Mesothelial cell of epicardium (in vitro differentiated cells): ENCODE measurements at regions not wholly inside any gene's neighbourhood (a gene's known extent, or its start where the extent isn't known, plus 50 kb on each side); places are given as distances from the start of the nearest gene placed in this dataset.

Experiments
- DNase-seq, 2 experiments: peaks; one replicate each; pipeline ENCODE4 v3.0.0; 2021; ENCODE audit warnings: low spot score in 2 of 2; ENCODE audit not compliant: unreplicated experiment in 2 of 2
- H3K27ac Mint-ChIP-seq: 2 replicates; pipeline ENCODE4 v1.8.0; 2021; ENCODE audit warnings: mixed read lengths
- H3K27me3 Mint-ChIP-seq: 2 replicates; pipeline ENCODE4 v1.8.0; 2021; ENCODE audit warnings: low read depth, mixed read lengths
- H3K36me3 Mint-ChIP-seq: 2 replicates; pipeline ENCODE4 v1.8.0; 2021; ENCODE audit warnings: mixed read lengths
- H3K4me1 Mint-ChIP-seq: 2 replicates; pipeline ENCODE4 v1.8.0; 2021; ENCODE audit warnings: mixed read lengths
- H3K4me3 Mint-ChIP-seq: 2 replicates; pipeline ENCODE4 v1.8.0; 2021; ENCODE audit warnings: mild to moderate bottlenecking, moderate library complexity, mixed read lengths
- H3K9me3 Mint-ChIP-seq: 2 replicates; pipeline ENCODE4 v1.8.0; 2021; ENCODE audit warnings: mixed read lengths
- CTCF ChIP-seq: fragments of 200-600 bp; sonication (generic); IDR thresholded peaks from one replicate; pipeline ENCODE4 v1.5.0; 2021; ENCODE audit warnings: antibody characterized with exemption; ENCODE audit not compliant: unreplicated experiment

GRCh38 chr7:41465571-41465970, 237.3 kb downstream of the INHBA start:
- Mint-ChIP-seq H3K27ac (no peak overlapping the region), H3K4me1 (peaks cover 2% of the 10 kb centered on the region), H3K4me3 (no peak overlapping the region), H3K27me3 (no peaks in the 10 kb centered on the region), H3K36me3 (no peaks in the 10 kb centered on the region), H3K9me3 (no peaks in the 10 kb centered on the region)
- no peak for TF ChIP-seq CTCF
- no peak for DNase-seq

- Mint-ChIP-seq H3K27me3 (no peaks in the 10 kb centered on the region), H3K4me1 (peaks cover 2% of the 10 kb centered on the region), H3K9me3 (no peaks in the 10 kb centered on the region), H3K27ac (no peak overlapping the region), H3K4me3 (no peak overlapping the region), H3K36me3 (no peaks in the 10 kb centered on the region)
- TF ChIP-seq CTCF = no peak
- DNase-seq = no peak
Measured at GRCh38 chr7:41463770-41464470, 239.0 kb downstream of the INHBA start.

GRCh38 chr7:41459623-41460261, 243.1 kb downstream of the INHBA start:
- no peaks in the 10 kb centered on the region for H3K36me3 Mint-ChIP-seq
- no peak for DNase-seq
- H3K4me3 Mint-ChIP-seq = no peak overlapping the region
- no peaks in the 10 kb centered on the region for H3K4me1 Mint-ChIP-seq
- H3K27me3 Mint-ChIP-seq = no peaks in the 10 kb centered on the region
- TF ChIP-seq CTCF = no peak
- no peak overlapping the region for H3K27ac Mint-ChIP-seq
- peaks cover 8% of the 10 kb centered on the region for H3K9me3 Mint-ChIP-seq

GRCh38 chr7:41459183-41459582, 243.7 kb downstream of the INHBA start:
- peaks cover 8% of the 10 kb centered on the region for H3K9me3 Mint-ChIP-seq
- H3K36me3 Mint-ChIP-seq = no peaks in the 10 kb centered on the region
- H3K27me3 Mint-ChIP-seq = no peaks in the 10 kb centered on the region
- DNase-seq = no peak
- H3K4me1 Mint-ChIP-seq = no peaks in the 10 kb centered on the region
- H3K27ac Mint-ChIP-seq = no peak overlapping the region
- no peak for TF ChIP-seq CTCF
- H3K4me3 Mint-ChIP-seq = no peak overlapping the region

DNA sequence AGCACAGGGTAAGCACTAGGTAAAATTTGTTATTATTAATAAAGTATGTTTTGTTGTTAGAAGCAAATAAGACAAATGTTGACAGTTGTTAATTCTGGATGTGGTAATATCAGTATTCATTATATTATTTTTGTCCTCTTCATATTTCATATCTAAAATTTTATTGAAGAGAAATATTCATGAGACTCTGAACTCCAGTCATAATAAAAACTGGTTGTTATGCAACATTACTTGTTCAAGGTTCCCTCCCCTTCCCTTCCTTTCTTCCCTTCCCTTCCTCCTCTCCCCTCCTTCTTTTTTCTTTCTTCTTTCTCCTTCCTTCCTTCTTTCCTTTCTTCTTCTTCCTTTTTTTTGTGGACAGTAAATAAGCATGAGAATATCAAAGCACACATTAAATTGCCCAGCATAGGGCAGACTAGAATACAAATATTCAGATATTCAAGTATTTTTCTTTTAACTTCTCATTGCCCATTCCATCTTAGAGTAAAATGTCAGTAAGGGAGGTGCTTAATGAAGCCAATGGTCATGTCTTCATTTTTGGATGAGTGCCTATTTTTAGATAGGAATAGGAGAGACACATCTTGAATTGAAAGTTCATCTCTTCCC, 245.0 kb downstream of the INHBA start:
- TF ChIP-seq CTCF = no peak
- no peaks in the 10 kb centered on the region for H3K27me3 Mint-ChIP-seq
- H3K4me3 Mint-ChIP-seq = no peak overlapping the region
- no peak overlapping the region for H3K27ac Mint-ChIP-seq
- no peaks in the 10 kb centered on the region for H3K36me3 Mint-ChIP-seq
- H3K9me3 Mint-ChIP-seq = peaks cover 8% of the 10 kb centered on the region
- H3K4me1 Mint-ChIP-seq = no peaks in the 10 kb centered on the region
- no peak for DNase-seq
